PC-3 (cell line): ENCODE measurements at regions not wholly inside any gene's neighbourhood (a gene's known extent, or its start where the extent isn't known, plus 50 kb on each side); places are given as distances from the start of the nearest gene placed in this dataset.

Experiments
- ATAC-seq: fragments of 200-7000 bp; cut with Tn5 transposase; 2 replicates; pipeline ENCODE4 v1.9.1; 2020; ENCODE audit warnings: mild to moderate bottlenecking, moderate library complexity
- BruUV-seq: library from RNA; stranded (reverse); fragments of 400-500 nt; replicated peaks from 2 replicates; lab custom pipeline; 2021; lab: Mats Ljungman, UMichigan
- CTCF ChIA-PET: fragments of 300-600 bp; sonication (Branson Sonifier 250); formaldehyde crosslinking; loops from one replicate; lab custom pipeline; 2022; ENCODE audit warnings: antibody characterized with exemption; lab: Charles Lee
- POLR2A ChIA-PET: fragments of 300-600 bp; sonication (Branson Sonifier 250); formaldehyde crosslinking; loops from one replicate; lab custom pipeline; 2022; ENCODE audit warnings: antibody characterized with exemption; ENCODE audit not compliant: unreplicated experiment; lab: Charles Lee
- DNase-seq: peaks from one replicate; pipeline ENCODE4 v3.0.0-alpha.2; 2015
- H2AFZ ChIP-seq: fragments of 300-600 bp; sonication (generic); 2 replicates; pipeline ENCODE4 v1.6.0; 2016; ENCODE audit warnings: antibody characterized with exemption, low read length
- H3F3A ChIP-seq: fragments of 300-600 bp; sonication (generic); one replicate; pipeline ENCODE4 v1.6.0; 2017; ENCODE audit warnings: antibody characterized with exemption, low read length, control low read depth, mild to moderate bottlenecking; ENCODE audit not compliant: unreplicated experiment
- H3K27ac ChIP-seq: fragments of 300-600 bp; sonication (generic); 2 replicates; pipeline ENCODE4 v1.5.1; 2016; ENCODE audit warnings: mild to moderate bottlenecking, low read length
- H3K27me3 ChIP-seq: fragments of 300-600 bp; sonication (generic); 2 replicates; pipeline ENCODE4 v1.6.1; 2016; ENCODE audit warnings: low read length, mixed read lengths
- H3K36me3 ChIP-seq: fragments of 300-600 bp; sonication (generic); 2 replicates; pipeline ENCODE4 v1.6.1; 2016; ENCODE audit warnings: low read depth, mixed run types, low read length, mixed read lengths
- H3K4me1 ChIP-seq: fragments of 300-600 bp; sonication (generic); 2 replicates; pipeline ENCODE4 v1.5.1; 2016; ENCODE audit warnings: low read length; ENCODE audit not compliant: insufficient read depth
- H3K4me2 ChIP-seq: fragments of 300-600 bp; sonication (generic); 2 replicates; pipeline ENCODE4 v1.6.0; 2016; ENCODE audit warnings: low read length
- H3K4me3 ChIP-seq: fragments of 300-600 bp; sonication (generic); 2 replicates; pipeline ENCODE4 v1.5.1; 2016; ENCODE audit warnings: mild to moderate bottlenecking, low read length, mixed read lengths
- H3K79me2 ChIP-seq: fragments of 300-600 bp; sonication (generic); 2 replicates; pipeline ENCODE4 v1.6.1; 2017; ENCODE audit warnings: low read length, mixed read lengths
- H3K9ac ChIP-seq: fragments of 300-600 bp; sonication (generic); 2 replicates; pipeline ENCODE4 v1.6.0; 2016; ENCODE audit warnings: mild to moderate bottlenecking, low read length
- H3K9me2 ChIP-seq: fragments of 300-600 bp; sonication (generic); replicated peaks from 2 replicates; pipeline ENCODE4 v1.6.1; 2016; ENCODE audit warnings: mixed run types, low read length, mixed read lengths
- H3K9me3 ChIP-seq: fragments of 300-600 bp; sonication (generic); 2 replicates; pipeline ENCODE4 v1.6.1; 2016; ENCODE audit warnings: low read length, mixed read lengths
- H4K20me1 ChIP-seq: fragments of 300-600 bp; sonication (generic); 2 replicates; pipeline ENCODE4 v1.6.1; 2016; ENCODE audit warnings: low read length, mixed read lengths
- EZH2 ChIP-seq: fragments of 300-600 bp; sonication (generic); IDR thresholded peaks from one replicate; pipeline ENCODE4 v1.6.1; 2017; ENCODE audit warnings: antibody characterized with exemption, mild to moderate bottlenecking, low read length; ENCODE audit not compliant: unreplicated experiment
- EZH2phosphoT487 ChIP-seq: fragments of 300-600 bp; sonication (generic); IDR thresholded peaks from 2 replicates; pipeline ENCODE4 v1.6.1; 2018; ENCODE audit warnings: mild to moderate bottlenecking, antibody characterized with exemption, low read length, borderline replicate concordance
- intact Hi-C: fragments of 100-400 bp; cut with micrococcal nuclease; formaldehyde crosslinking; loops from 2 replicates; pipeline ENCODE4 v1.9.0; 2023
- TF ChIP-seq, protein P1 (sequence below): fragments of 300-600 bp; sonication (generic); conservative IDR thresholded peaks from 2 replicates; pipeline ENCODE4 v1.5.1; 2017; ENCODE audit warnings: antibody characterized with exemption, low read depth, mild to moderate bottlenecking, low read length

DNA sequence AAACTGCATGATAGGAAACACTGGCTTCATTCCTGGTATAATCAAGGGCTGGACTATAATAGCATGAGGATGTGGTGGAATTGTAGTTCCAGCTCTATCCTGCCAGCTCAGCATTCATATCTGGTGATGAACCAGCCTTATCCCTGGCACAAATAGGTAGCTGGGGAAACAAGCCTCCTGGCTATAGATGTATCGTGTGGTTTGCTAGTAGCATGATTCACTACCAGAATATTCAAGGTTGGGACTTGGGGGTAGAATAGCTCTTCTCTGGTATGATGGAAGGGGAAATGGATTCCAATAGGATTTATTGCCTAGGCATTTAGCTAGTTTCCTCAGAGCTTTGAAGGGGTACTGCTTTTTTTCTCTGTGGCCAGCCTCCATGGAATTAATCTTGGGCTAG lies 532.8 kb downstream of the FBXO15 start:
- no peaks in the 10 kb centered on the region for H3K27me3 ChIP-seq
- H3K36me3 ChIP-seq, result no peaks in the 10 kb centered on the region
- H3K4me3 ChIP-seq, result no peak overlapping the region
- H3K9ac ChIP-seq, result no peak overlapping the region
- H3K9me2 ChIP-seq, result no peaks in the 10 kb centered on the region
- peak overlapping the region; percentile 46 for H3K27ac ChIP-seq
- 0 out of 2 replicates have a peak, but pooled peaks cover 4% of the 10 kb centered on the region for H3K9me3 ChIP-seq
- BruUV-seq, result no TSS peak
- no peak overlapping the region for H2AFZ ChIP-seq
- peak; percentile 96 for DNase-seq
- intact Hi-C loops, result loop anchor here (5.0 kb wide), 1 partner anchor 68 kb away; no protein-coding TSS in a partner anchor
- CTCF ChIA-PET, result no interaction called here
- TF ChIP-seq, protein P1, sequence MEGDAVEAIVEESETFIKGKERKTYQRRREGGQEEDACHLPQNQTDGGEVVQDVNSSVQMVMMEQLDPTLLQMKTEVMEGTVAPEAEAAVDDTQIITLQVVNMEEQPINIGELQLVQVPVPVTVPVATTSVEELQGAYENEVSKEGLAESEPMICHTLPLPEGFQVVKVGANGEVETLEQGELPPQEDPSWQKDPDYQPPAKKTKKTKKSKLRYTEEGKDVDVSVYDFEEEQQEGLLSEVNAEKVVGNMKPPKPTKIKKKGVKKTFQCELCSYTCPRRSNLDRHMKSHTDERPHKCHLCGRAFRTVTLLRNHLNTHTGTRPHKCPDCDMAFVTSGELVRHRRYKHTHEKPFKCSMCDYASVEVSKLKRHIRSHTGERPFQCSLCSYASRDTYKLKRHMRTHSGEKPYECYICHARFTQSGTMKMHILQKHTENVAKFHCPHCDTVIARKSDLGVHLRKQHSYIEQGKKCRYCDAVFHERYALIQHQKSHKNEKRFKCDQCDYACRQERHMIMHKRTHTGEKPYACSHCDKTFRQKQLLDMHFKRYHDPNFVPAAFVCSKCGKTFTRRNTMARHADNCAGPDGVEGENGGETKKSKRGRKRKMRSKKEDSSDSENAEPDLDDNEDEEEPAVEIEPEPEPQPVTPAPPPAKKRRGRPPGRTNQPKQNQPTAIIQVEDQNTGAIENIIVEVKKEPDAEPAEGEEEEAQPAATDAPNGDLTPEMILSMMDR, result no peak
- TF ChIP-seq EZH2 (no peak), EZH2phosphoT487 (no peak)
- no peaks in the 10 kb centered on the region for H3F3A ChIP-seq
- H3K79me2 ChIP-seq, result no peaks in the 10 kb centered on the region
- H3K4me1 ChIP-seq, result peaks cover 40% of the 10 kb centered on the region
- POLR2A ChIA-PET, result interaction anchor here (0.6 kb wide), 1 partner anchor 201 kb away, joined by 3 read pairs; no protein-coding TSS in a partner anchor
- no peaks in the 10 kb centered on the region for H4K20me1 ChIP-seq
- peak; percentile 94 for ATAC-seq
- H3K4me2 ChIP-seq, result peak overlapping the region; percentile 42

DNA sequence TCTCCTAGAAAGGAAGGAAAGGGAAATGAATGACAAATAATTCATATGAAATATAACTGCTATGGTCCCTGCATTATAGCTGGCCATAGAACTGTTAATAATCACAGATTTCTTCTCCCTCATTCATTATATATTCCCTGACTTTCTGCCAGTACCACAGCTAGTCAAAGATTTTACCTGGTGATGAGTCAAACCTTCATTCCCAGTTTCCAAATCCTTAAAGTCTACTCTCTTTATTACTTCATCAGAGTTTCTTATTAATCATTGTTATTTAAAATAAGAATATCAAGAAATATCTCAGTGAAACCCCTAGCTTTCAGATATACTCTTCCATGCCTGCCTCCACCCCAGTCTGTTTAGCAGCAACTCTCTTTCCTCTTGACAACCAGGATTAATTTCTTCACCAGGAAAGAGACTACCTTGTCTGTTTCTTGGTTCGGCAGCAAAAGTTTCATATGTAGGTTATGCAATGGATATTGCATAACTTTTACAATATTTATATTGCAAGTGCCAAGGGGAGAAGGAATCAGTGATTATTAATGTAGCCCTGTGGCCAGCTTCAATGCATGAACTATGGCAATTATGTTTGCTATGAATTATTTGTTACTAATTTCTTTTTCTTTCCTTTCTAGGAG lies 533.8 kb downstream of the FBXO15 start:
- H3K79me2 ChIP-seq, result no peaks in the 10 kb centered on the region

DNA sequence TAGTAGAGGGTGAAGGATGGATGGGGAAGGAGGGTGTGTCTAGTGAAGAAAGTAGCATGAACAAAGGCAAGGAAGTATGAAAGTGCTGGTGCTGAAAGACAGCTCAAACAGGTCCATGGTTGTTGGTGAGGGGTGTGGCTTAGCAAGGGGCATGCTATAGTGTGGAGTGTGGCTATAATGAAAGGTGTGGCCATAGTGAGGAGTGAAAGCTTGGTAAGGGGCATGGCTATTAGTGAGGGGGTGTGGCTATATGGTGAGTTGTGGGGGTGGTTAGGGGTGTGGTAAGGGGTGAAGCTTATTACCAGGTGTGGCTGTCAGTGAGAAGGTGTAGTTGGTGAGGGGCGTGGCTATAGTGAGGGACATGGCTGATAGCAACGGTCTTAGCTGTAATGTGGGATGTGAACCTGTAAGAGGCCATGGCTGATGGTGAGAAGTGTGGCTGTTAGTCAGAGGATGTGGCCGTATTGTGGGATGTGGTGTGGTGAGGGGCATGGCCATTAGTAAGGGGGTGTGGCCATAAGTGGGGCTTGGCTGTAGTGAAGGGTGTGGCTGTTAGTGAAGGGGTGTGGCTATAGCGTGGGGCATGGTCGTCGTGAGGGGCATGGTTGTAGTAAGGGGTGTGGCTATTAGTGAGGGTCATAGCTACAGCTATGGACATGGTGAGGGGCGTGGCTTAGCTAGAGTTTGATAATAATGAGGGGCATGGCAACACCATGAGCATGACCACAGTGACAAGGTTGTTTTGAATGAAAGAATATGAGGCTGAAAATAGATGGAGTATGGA lies 549.6 kb downstream of the FBXO15 start:
- Histone ChIP-seq H3K4me2 (no peak overlapping the region), H3K79me2 (no peaks in the 10 kb centered on the region), H3K27me3 (no peaks in the 10 kb centered on the region), H3K9me3 (no peaks in the 10 kb centered on the region), H3K9me2 (no peaks in the 10 kb centered on the region), H3K4me1 (no peaks in the 10 kb centered on the region), H3K4me3 (no peak overlapping the region), H3K27ac (no peak overlapping the region), H2AFZ (no peak overlapping the region), H3K9ac (no peak overlapping the region), H3F3A (no peaks in the 10 kb centered on the region), H3K36me3 (no peaks in the 10 kb centered on the region), H4K20me1 (no peaks in the 10 kb centered on the region)
- intact Hi-C loops, result no loop called here
- no peak for ATAC-seq
- TF ChIP-seq, protein P1, result no peak
- TF ChIP-seq EZH2phosphoT487 (no peak), EZH2 (no peak)
- peak; percentile 11 for DNase-seq
- BruUV-seq, result no TSS peak
- ChIA-PET POLR2A (no interaction called here), CTCF (no interaction called here)

More for the DNA sequence above, 533.8 kb downstream of the FBXO15 start:
- H2AFZ ChIP-seq, result no peak overlapping the region
- H3K9ac ChIP-seq, result no peak overlapping the region
- H3F3A ChIP-seq, result no peaks in the 10 kb centered on the region
- BruUV-seq, result no TSS peak
- TF ChIP-seq EZH2 (no peak), EZH2phosphoT487 (no peak)
- H3K4me2 ChIP-seq, result peak overlapping the region; percentile 33
- intact Hi-C loops, result no loop called here
- ChIA-PET POLR2A (no interaction called here), CTCF (no interaction called here)
- H3K27me3 ChIP-seq, result no peaks in the 10 kb centered on the region
- no peaks in the 10 kb centered on the region for H3K36me3 ChIP-seq
- peaks cover 40% of the 10 kb centered on the region for H3K4me1 ChIP-seq
- H3K9me3 ChIP-seq, result 0 out of 2 replicates have a peak, but pooled peaks cover 4% of the 10 kb centered on the region
- H3K27ac ChIP-seq, result peak overlapping the region; percentile 39
- no peaks in the 10 kb centered on the region for H3K9me2 ChIP-seq
- DNase-seq (peak; percentile 59), ATAC-seq (no peak)
- no peaks in the 10 kb centered on the region for H4K20me1 ChIP-seq
- H3K4me3 ChIP-seq, result peak overlapping the region; percentile 7; the same call in 1 of the 2 replicates
